HG03469 (cell line): ENCODE measurements at regions not wholly inside any gene's neighbourhood (a gene's known extent, or its start where the extent isn't known, plus 50 kb on each side); places are given as distances from the start of the nearest gene placed in this dataset.

Experiments
- ATAC-seq: cut with Tn5 transposase; IDR thresholded peaks from one replicate; pipeline ENCODE4 v1.9.1; 2021; ENCODE audit warnings: mild to moderate bottlenecking, moderate library complexity, moderate number of reproducible peaks; ENCODE audit not compliant: unreplicated experiment

DNA sequence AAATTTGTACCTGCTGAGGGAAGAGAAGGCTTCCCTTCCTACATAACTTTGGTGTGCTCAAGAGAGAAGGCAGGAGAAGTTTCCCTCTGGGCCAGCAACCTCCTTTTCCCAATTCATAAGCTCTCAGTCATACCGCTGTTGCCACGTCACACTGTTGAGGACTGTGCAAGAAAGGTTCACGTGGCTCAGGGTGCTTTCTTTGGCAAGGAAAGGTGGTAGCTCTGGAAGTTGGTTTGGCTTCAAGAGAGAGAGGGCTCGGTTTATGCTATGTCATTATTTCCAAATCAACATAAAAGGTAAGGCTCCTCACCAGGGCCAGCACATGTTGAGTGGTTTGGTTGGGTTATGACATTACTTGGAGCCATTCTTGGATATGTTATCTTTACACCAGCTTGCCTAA is 77.3 kb downstream of the TNFSF18 start:
- no peak for ATAC-seq

DNA sequence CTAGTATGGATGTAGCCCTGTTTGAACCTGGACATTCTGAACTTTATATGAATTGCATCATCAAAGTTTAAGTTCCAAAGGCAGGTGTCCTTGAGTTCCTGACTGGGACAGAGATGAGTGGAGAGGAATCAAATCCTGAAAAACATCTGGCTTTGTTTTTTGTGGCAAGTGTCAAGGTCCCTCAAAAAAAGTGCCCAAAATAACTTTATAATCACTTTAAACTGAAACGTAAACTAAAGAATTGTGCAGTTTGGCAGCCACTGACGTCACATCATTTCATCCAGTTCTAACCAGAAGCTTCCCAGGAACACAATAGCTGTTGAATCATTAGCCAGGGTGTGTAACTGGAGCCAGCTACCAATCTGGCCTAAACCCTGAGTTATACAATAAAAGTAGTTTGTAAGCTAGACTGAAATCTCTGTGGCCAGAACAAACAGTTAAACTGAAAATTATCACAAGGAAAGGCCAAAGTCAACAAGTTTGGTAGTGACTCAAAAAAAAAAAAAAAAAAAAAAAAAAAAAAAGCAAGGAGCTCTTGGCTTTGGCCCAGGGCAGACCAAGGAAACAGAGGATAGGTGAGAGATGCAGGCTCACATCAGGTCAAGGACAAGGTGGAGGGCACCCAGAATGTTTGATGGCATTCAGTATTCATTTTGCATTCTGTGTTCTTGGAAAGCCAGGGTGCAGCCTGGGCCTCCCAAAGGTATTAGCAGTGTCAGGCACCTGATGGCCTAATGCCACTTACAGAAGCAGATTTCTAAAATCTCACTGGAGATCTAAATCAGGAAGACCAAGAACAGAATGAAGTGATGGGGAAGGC is 74.3 kb downstream of the TNFSF18 start:
- no peak for ATAC-seq

DNA sequence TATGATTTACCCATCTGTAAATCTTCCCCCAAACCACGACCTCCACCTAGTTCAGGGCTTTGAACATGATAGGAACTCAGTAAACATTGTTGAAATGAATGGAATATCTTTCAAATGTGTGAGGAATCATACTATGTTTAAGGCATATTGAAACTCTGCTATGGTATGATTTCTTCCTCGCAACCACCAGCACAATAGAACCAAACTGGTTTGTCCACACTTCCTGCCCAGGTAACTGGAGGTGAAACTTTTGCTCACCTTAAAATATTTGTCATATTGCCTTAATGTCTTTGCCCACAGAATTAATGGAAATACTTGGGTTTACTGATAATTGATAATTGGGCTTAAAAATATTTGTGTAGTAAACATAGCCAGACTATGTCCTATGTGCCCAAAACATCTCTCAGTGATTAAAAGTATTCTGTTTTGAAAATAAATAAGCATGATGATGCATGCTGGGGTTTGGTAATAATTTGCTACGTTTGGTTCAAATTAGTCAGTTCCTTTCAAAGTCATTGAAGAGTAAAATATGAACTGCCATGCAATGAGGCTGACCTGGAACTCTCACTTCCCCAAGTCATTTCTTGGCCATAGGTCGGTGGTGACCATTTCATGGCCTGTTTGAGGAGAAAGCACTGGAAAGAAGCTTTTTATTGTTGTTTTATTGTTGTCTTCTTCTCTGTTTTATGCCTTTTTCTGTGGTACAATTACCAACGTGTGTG is 73.3 kb downstream of the TNFSF18 start:
- ATAC-seq: no peak

DNA sequence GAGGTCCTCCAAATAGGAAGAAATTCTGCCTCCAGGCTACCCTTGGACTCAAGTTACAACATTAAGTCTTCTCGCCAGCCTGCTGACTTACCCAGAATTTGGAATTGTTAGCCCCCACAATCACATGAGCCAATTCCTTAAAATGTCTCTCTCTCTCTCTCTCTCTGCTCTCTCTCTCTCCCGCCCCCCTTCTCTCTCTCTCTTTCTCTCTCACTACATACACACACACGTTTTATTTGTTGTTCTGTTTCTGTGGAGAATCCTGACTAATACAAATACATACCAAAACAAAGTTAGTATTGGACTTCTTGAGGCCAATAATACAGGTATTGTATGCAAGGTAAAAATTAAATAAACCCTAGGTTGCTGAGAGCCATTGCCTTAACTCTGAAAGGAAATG is 72.1 kb downstream of the TNFSF18 start:
- ATAC-seq: no peak

DNA sequence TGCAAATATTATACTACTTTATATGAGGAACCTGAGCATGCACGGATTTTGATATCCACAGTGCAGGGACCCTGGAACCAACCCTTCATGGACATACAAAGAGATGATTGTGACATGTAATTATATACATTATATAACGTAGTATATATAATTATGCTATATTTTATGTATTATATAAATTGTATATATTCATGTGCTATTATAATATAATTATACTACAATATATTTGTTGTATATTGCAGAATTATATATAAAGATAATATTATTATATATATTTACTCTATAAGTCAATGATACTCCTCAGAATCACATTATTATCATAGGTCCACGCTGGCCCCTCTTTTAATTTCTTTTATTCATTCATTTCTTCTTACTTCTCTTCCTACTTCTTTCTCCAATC is 70.9 kb downstream of the TNFSF18 start:
- ATAC-seq: no peak

DNA sequence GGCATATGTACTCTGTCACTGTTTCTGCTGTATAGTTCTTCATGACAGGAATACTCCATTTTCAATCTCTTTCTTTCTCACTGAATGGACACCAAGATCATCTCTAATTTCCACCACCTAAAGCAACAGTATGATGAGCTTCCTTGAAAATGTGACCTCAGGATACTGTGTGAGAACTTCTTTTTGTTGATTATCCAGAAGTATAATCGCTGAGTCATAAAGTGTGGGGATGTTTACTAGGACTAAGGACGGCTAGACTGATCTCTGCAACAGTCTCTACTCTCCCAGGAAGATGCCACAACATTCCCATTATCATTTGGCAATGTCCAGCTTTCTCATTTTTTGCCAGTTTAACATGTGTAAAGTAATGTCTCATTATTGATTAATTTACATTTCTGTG is 70.3 kb downstream of the TNFSF18 start:
- ATAC-seq: no peak

DNA sequence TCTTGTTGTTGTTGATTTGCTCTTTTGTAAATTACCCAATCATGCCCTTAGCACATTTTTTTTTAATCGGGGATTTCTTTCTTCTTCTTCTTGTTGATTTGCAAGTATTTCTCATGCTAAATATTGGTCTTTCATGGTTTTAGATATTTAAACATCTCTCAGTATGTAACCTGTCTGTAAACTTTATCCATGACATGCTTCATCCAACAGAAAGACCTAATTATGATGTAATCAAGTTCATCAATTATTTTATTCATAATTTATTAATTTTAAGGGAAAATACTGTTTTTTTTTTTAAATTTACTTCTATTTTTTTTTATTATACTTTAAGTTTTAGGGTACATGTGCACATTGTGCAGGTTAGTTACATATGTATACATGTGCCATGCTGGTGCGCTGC is 69.8 kb downstream of the TNFSF18 start:
- ATAC-seq: no peak
